CD4-positive, alpha-beta T cell (primary cell): ENCODE measurements at regions not wholly inside any gene's neighbourhood (a gene's known extent, or its start where the extent isn't known, plus 50 kb on each side); places are given as distances from the start of the nearest gene placed in this dataset.

Source experiments
- ATAC-seq: fragments of 200-7000 bp; cut with Tn5 transposase; one replicate; pipeline ENCODE4 v1.10.0; 2022; ENCODE audit warnings: mild to moderate bottlenecking; ENCODE audit not compliant: poor library complexity
- CTCF ChIA-PET: fragments of 350-600 bp; sonication (Branson Sonifier 250); formaldehyde crosslinking; loops from one replicate; lab custom pipeline; 2021; ENCODE audit warnings: antibody characterized with exemption, inconsistent platforms; lab: Charles Lee
- POLR2A ChIA-PET: fragments of 350-600 bp; sonication (Branson Sonifier 250); formaldehyde crosslinking; loops from one replicate; lab custom pipeline; 2021; ENCODE audit warnings: antibody characterized with exemption, inconsistent platforms; lab: Charles Lee
- DNase-seq, 14 experiments: peaks; one replicate each; pipeline ENCODE4 v3.0.0-alpha.2; 2013 to 2020; ENCODE audit warnings: mixed read lengths in 2 of 14
- H3K27ac ChIP-seq, 2 donors: one replicate each; pipeline versions ENCODE4 v1.5.1 to v1.7.0; 2013; ENCODE audit warnings: low read length in 2 of 2, low read depth in 1 of 2, mild to moderate bottlenecking in 1 of 2
- H3K27me3 ChIP-seq, 2 experiments: 1 replicate in 1 of 2; 2 replicates in 1 of 2; pipeline versions ENCODE4 v1.6.1 to v1.7.0; 2013; ENCODE audit warnings: low read length in 2 of 2, control low read depth in 1 of 2, mild to moderate bottlenecking in 1 of 2, moderate library complexity in 1 of 2; ENCODE audit not compliant: insufficient read depth in 2 of 2, control insufficient read depth in 1 of 2
- H3K36me3 ChIP-seq: one replicate; pipeline ENCODE4 v1.6.1; 2013; ENCODE audit warnings: low read length, control low read depth; ENCODE audit not compliant: insufficient read depth
- H3K4me1 ChIP-seq: one replicate; pipeline ENCODE4 v1.6.1; 2013; ENCODE audit warnings: low read length, control low read depth; ENCODE audit not compliant: insufficient read depth
- H3K4me3 ChIP-seq: one replicate; pipeline ENCODE4 v1.5.1; 2013; ENCODE audit warnings: mild to moderate bottlenecking, low read length, moderate library complexity
- H3K9me3 ChIP-seq, 2 experiments: 1 replicate in 1 of 2; 2 replicates in 1 of 2; pipeline versions ENCODE4 v1.6.1 to v1.7.0; 2013; ENCODE audit warnings: low read length in 2 of 2, mild to moderate bottlenecking in 2 of 2, control low read depth in 1 of 2, moderate library complexity in 1 of 2; ENCODE audit not compliant: control insufficient read depth in 1 of 2, insufficient read depth in 1 of 2
- H3K27ac Mint-ChIP-seq: one replicate; pipeline ENCODE4 v1.8.0; 2020; ENCODE audit warnings: mixed read lengths
- H3K27me3 Mint-ChIP-seq: one replicate; pipeline ENCODE4 v1.8.0; 2021; ENCODE audit warnings: mixed read lengths
- H3K36me3 Mint-ChIP-seq: one replicate; pipeline ENCODE4 v1.8.0; 2021; ENCODE audit warnings: low read depth, mixed read lengths
- H3K4me1 Mint-ChIP-seq: one replicate; pipeline ENCODE4 v1.8.0; 2021; ENCODE audit warnings: low read depth, mixed read lengths
- H3K4me3 Mint-ChIP-seq: one replicate; pipeline ENCODE4 v1.8.0; 2020; ENCODE audit warnings: mild to moderate bottlenecking, mixed read lengths
- H3K9me3 Mint-ChIP-seq: one replicate; pipeline ENCODE4 v1.8.0; 2020; ENCODE audit warnings: mixed read lengths
- CTCF ChIP-seq: fragments of 200-600 bp; IDR thresholded peaks from one replicate; pipeline ENCODE4 v1.8.0; 2022; ENCODE audit warnings: antibody characterized with exemption, mild to moderate bottlenecking
- intact Hi-C, 2 experiments: fragments of 100-400 bp; cut with DNase I in 1 of 2; cut with micrococcal nuclease in 1 of 2; formaldehyde crosslinking; loops; one replicate each; pipeline versions ENCODE4 v1.15.1 to v1.9.0; 2023 to 2025; cut with DNase I, micrococcal nuclease

GRCh38 chr3:67744699-67745098 is 90.3 kb upstream of the SUCLG2 start:
- ChIA-PET POLR2A (no interaction called here), CTCF (no interaction called here)
- peaks cover 4% of the 10 kb centered on the region for H3K9me3 Mint-ChIP-seq
- TF ChIP-seq CTCF, result no peak
- H3K9me3 ChIP-seq, result no peaks in the 10 kb centered on the region
- no peak overlapping the region for H3K27ac ChIP-seq
- no peak overlapping the region for H3K27ac Mint-ChIP-seq
- H3K4me3 Mint-ChIP-seq, result no peak overlapping the region
- no peak overlapping the region for H3K4me3 ChIP-seq
- peaks cover 44% of the 10 kb centered on the region for H3K4me1 Mint-ChIP-seq
- no peaks in the 10 kb centered on the region for H3K4me1 ChIP-seq
- H3K36me3 Mint-ChIP-seq, result peaks cover 49% of the 10 kb centered on the region
- H3K36me3 ChIP-seq, result no peaks in the 10 kb centered on the region
- DNase-seq, result no peak
- H3K27me3 Mint-ChIP-seq, result no peaks in the 10 kb centered on the region
- intact Hi-C loops, result no loop called here
- no peak for ATAC-seq
- no peaks in the 10 kb centered on the region for H3K27me3 ChIP-seq

DNA sequence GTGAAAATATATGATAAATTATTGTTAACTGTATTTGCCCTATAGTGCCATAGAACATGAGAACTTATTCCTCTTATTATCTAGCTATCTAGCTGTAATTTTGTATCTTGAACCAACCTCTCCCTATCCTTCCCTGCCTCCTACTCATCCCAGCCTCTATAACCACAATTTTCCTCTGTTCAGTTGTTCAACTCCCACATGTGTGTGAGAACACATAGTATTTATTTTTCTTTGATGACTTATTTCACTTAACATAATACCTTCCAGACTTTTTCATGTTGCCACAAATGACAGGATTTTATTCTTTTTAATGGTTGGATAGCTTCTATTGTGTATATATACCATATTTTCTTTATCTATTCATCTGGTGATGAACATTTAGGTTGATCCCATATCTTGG is 85.4 kb upstream of the SUCLG2 start:
- ChIA-PET CTCF (no interaction called here), POLR2A (interaction anchor here (1.4 to 5.1 kb wide), 2 partner anchors 76 to 85 kb away, joined by 5 to 68 read pairs; partner anchors contain the start of gene SUCLG2)
- Histone ChIP-seq H3K27me3 (no peaks in the 10 kb centered on the region), H3K4me1 (peaks cover 29% of the 10 kb centered on the region), H3K27ac (peak overlapping the region in 1 of 2 donors; percentile 20), H3K4me3 (no peak overlapping the region), H3K36me3 (no peaks in the 10 kb centered on the region), H3K9me3 (no peaks in the 10 kb centered on the region)
- intact Hi-C loops, result loop anchor here (5.0 kb wide), 2 partner anchors 78 to 83 kb away; no protein-coding TSS in a partner anchor
- Mint-ChIP-seq H3K36me3 (peaks cover 47% of the 10 kb centered on the region), H3K27ac (peak overlapping the region; percentile 89), H3K27me3 (no peaks in the 10 kb centered on the region), H3K9me3 (peaks cover 7% of the 10 kb centered on the region), H3K4me3 (no peak overlapping the region), H3K4me1 (peaks cover 86% of the 10 kb centered on the region)
- TF ChIP-seq CTCF, result no peak
- no peak for ATAC-seq
- DNase-seq, result no peak

DNA sequence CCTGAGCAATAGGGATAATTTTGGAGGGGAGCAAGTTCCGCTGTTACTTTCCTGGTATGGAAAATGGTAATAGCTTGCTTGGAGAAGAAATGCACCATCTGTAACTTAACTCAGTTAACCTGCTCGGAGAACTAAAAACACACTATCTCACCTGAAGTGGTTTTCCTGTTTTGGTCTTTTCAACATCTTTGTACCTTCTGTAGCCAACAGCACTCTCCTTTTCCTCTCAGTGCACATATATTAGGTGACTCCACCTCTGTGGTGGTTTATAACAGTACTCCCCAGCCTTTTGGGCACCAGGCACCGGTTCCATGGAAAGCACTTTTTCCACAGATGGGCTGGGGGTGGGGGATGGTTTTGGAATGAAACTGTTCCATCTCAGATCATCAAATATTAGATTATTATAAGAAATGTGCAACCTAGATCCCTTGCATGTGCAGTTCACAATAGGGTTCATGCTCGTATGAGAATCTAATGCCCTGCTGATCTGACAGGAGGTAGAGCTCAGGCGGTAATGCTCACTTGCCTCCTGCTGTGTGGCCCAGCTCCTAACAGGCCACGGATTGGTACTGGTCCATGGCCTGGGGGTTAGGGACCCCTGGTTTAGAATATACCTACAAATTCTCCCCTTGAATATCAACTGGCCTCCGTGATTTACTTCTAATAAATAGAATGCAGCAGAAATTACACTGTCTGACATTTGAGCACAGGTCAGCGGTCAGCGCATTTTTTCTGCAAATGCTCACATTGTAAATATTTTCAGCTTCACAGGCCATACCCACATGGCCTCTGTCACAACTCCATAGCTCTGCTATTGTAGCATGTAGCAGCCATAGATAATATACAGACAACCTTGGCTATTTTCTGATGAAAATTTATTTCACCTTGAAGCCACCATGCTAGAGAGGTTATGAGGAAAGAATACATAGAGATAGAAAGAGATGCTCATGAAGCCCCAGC is 83.8 kb upstream of the SUCLG2 start:
- ChIA-PET CTCF (no interaction called here), POLR2A (interaction anchor here (0.8 to 5.1 kb wide), 6 partner anchors 9 to 138 kb away, joined by 3 to 68 read pairs (median 4); partner anchors contain the start of gene SUCLG2)
- peak in 5 of 14 experiments; percentile 8 to 45 (median 25) for DNase-seq
- Mint-ChIP-seq H3K36me3 (peaks cover 34% of the 10 kb centered on the region), H3K4me3 (peak overlapping the region; percentile 21), H3K4me1 (peaks cover 80% of the 10 kb centered on the region), H3K9me3 (peaks cover 7% of the 10 kb centered on the region), H3K27ac (peak overlapping the region; percentile 89), H3K27me3 (no peaks in the 10 kb centered on the region)
- peak overlapping the region; percentile 11 for H3K4me3 ChIP-seq
- peak overlapping the region; percentile 48 to 52 for H3K27ac ChIP-seq
- H3K4me1 ChIP-seq, result peaks cover 29% of the 10 kb centered on the region
- no peaks in the 10 kb centered on the region for H3K36me3 ChIP-seq
- ATAC-seq, result peak; percentile 51
- no peaks in the 10 kb centered on the region for H3K27me3 ChIP-seq
- TF ChIP-seq CTCF, result no peak
- intact Hi-C loops, result loop anchor here (5.0 kb wide), 2 partner anchors 76 to 81 kb away; no protein-coding TSS in a partner anchor
- H3K9me3 ChIP-seq, result no peaks in the 10 kb centered on the region
